Breast epithelium (tissue), 4 donors: ENCODE measurements at regions not wholly inside any gene's neighbourhood (a gene's known extent, or its start where the extent isn't known, plus 50 kb on each side); places are given as distances from the start of the nearest gene placed in this dataset.

Source experiments
- DNase-seq, 2 donors: peaks; one replicate each; pipeline ENCODE4 v3.0.0-alpha.2; 2019; ENCODE audit warnings: low spot score in 2 of 2
- H3K27ac ChIP-seq, 2 donors: fragments of 200-600 bp; sonication (generic) in 1 of 2; one replicate each; pipeline ENCODE4 v1.5.1; 2016 to 2019; ENCODE audit warnings: mild to moderate bottlenecking in 1 of 2
- H3K27me3 ChIP-seq, 2 donors: fragments of 200-600 bp; sonication (generic) in 1 of 2; one replicate each; pipeline versions ENCODE4 v1.5.1 to v1.6.0; 2017 to 2019; ENCODE audit warnings: control low read depth in 1 of 2, mild to moderate bottlenecking in 1 of 2
- H3K36me3 ChIP-seq: fragments of 200-600 bp; one replicate; pipeline ENCODE4 v1.5.1; 2019
- H3K4me1 ChIP-seq, 2 donors: fragments of 200-600 bp; sonication (generic); one replicate each; pipeline ENCODE4 v1.5.1; 2016 to 2019; ENCODE audit warnings: control low read depth in 1 of 2
- H3K4me3 ChIP-seq, 3 donors: fragments of 200-600 bp; sonication (generic); 1 replicate in 2 of 3; 2 replicates in 1 of 3; pipeline ENCODE4 v1.5.1; 2016 to 2019; ENCODE audit warnings: mild to moderate bottlenecking in 3 of 3, moderate library complexity in 2 of 3
- H3K9me3 ChIP-seq, 2 donors: fragments of 200-600 bp; sonication (generic) in 1 of 2; one replicate each; pipeline ENCODE4 v1.5.1; 2016 to 2019; ENCODE audit warnings: control low read depth in 1 of 2
- CTCF ChIP-seq, 3 donors: fragments of 450-650 bp; IDR thresholded peaks; one replicate each; pipeline ENCODE4 v1.5.1; 2016 to 2017; ENCODE audit warnings: antibody characterized with exemption in 3 of 3, mild to moderate bottlenecking in 3 of 3, moderate library complexity in 3 of 3
- POLR2A ChIP-seq: fragments of 450-650 bp; IDR thresholded peaks from one replicate; pipeline ENCODE4 v1.6.1; 2016; ENCODE audit warnings: antibody characterized with exemption, mild to moderate bottlenecking, moderate library complexity
- POLR2AphosphoS5 ChIP-seq, 3 donors: sonication (generic); formaldehyde crosslinking; IDR thresholded peaks; one replicate each; pipeline ENCODE4 v1.6.1; 2017; ENCODE audit warnings: antibody characterized with exemption in 3 of 3
- intact Hi-C: fragments of 100-400 bp; cut with DNase I; formaldehyde crosslinking; loops from one replicate; pipeline ENCODE4 v1.15.1; 2023; ENCODE audit warnings: low total_unique reads

GRCh38 chr7:33694006-33694405 lies 211.3 kb upstream of the BMPER start:
- Histone ChIP-seq H3K4me3 (no peak overlapping the region), H3K9me3 (no peaks in the 10 kb centered on the region), H3K27ac (no peak overlapping the region), H3K4me1 (no peaks in the 10 kb centered on the region), H3K27me3 (no peaks in the 10 kb centered on the region), H3K36me3 (no peaks in the 10 kb centered on the region)
- intact Hi-C loops = no loop called here
- no peak for TF ChIP-seq POLR2A
- no peak for TF ChIP-seq CTCF (IDR thresholded peaks at IDR 0.05)
- no peak for TF ChIP-seq POLR2AphosphoS5 (IDR thresholded peaks at IDR 0.05)
- no peak for DNase-seq

- no peaks in the 10 kb centered on the region for H3K27me3 ChIP-seq
- intact Hi-C loops = no loop called here
- peaks cover 20 to 26% of the 10 kb centered on the region in 2 donors for H3K9me3 ChIP-seq
- TF ChIP-seq CTCF (IDR thresholded peaks at IDR 0.05) (no peak), POLR2A (no peak), POLR2AphosphoS5 (IDR thresholded peaks at IDR 0.05) (no peak)
- no peaks in the 10 kb centered on the region for H3K4me1 ChIP-seq
- no peak overlapping the region for H3K4me3 ChIP-seq
- no peak for DNase-seq
- no peaks in the 10 kb centered on the region for H3K36me3 ChIP-seq
- no peak overlapping the region for H3K27ac ChIP-seq
These were observed 207.7 kb upstream of the BMPER start for GRCh38 chr7:33697616-33698015.

- Histone ChIP-seq H3K36me3 (no peaks in the 10 kb centered on the region), H3K27ac (no peak overlapping the region), H3K9me3 (peaks cover 20 to 26% of the 10 kb centered on the region in 2 donors), H3K4me1 (no peaks in the 10 kb centered on the region), H3K4me3 (no peak overlapping the region), H3K27me3 (no peaks in the 10 kb centered on the region)
- TF ChIP-seq CTCF (IDR thresholded peaks at IDR 0.05) (no peak), POLR2A (no peak), POLR2AphosphoS5 (IDR thresholded peaks at IDR 0.05) (no peak)
- DNase-seq = no peak
- intact Hi-C loops = no loop called here
These were observed 207.3 kb upstream of the BMPER start for GRCh38 chr7:33698041-33698440.

- Histone ChIP-seq H3K36me3 (no peaks in the 10 kb centered on the region), H3K9me3 (peaks cover 20 to 26% of the 10 kb centered on the region in 2 donors), H3K4me1 (no peaks in the 10 kb centered on the region), H3K4me3 (no peak overlapping the region), H3K27ac (no peak overlapping the region), H3K27me3 (no peaks in the 10 kb centered on the region)
- no peak for DNase-seq
- TF ChIP-seq CTCF (IDR thresholded peaks at IDR 0.05) (no peak), POLR2AphosphoS5 (IDR thresholded peaks at IDR 0.05) (no peak), POLR2A (no peak)
- intact Hi-C loops = no loop called here
These were observed 206.6 kb upstream of the BMPER start for GRCh38 chr7:33698692-33699128.

GRCh38 chr7:33700001-33700899 lies 205.1 kb upstream of the BMPER start:
- Histone ChIP-seq H3K9me3 (peaks cover 20 to 26% of the 10 kb centered on the region in 2 donors), H3K4me3 (no peak overlapping the region), H3K27me3 (no peaks in the 10 kb centered on the region), H3K27ac (no peak overlapping the region), H3K4me1 (no peaks in the 10 kb centered on the region), H3K36me3 (no peaks in the 10 kb centered on the region)
- no peak for DNase-seq
- intact Hi-C loops = no loop called here
- no peak for TF ChIP-seq CTCF (IDR thresholded peaks at IDR 0.05)
- TF ChIP-seq POLR2A = no peak
- no peak for TF ChIP-seq POLR2AphosphoS5 (IDR thresholded peaks at IDR 0.05)
